PC-9 (cell line): ENCODE measurements at regions not wholly inside any gene's neighbourhood (a gene's known extent, or its start where the extent isn't known, plus 50 kb on each side); places are given as distances from the start of the nearest gene placed in this dataset.

Source experiments
- BruUV-seq: library from RNA; stranded (reverse); fragments of 400-500 nt; replicated peaks from 2 replicates; lab custom pipeline; 2021; lab: Mats Ljungman, UMichigan
- CTCF ChIA-PET: fragments of 300-600 bp; sonication (Branson Sonifier 250); formaldehyde crosslinking; loops from one replicate; lab custom pipeline; 2022; ENCODE audit warnings: antibody characterized with exemption; lab: Charles Lee
- POLR2A ChIA-PET: fragments of 300-600 bp; sonication (Branson Sonifier 250); formaldehyde crosslinking; loops from one replicate; lab custom pipeline; 2022; ENCODE audit warnings: antibody characterized with exemption; ENCODE audit not compliant: unreplicated experiment; lab: Charles Lee
- DNase-seq, 2 experiments: peaks; one replicate each; pipeline versions ENCODE4 v3.0.0 to v3.0.0-alpha.2; 2015 to 2022; ENCODE audit warnings: mixed read lengths in 1 of 2
- H2AFZ ChIP-seq: fragments of 200-600 bp; sonication (generic); 2 replicates; pipeline ENCODE4 v1.8.1; 2017; ENCODE audit warnings: antibody characterized with exemption
- H3F3A ChIP-seq: fragments of 200-600 bp; sonication (generic); 2 replicates; pipeline ENCODE4 v1.8.1; 2017; ENCODE audit warnings: antibody characterized with exemption, mild to moderate bottlenecking, low read depth; ENCODE audit not compliant: insufficient read depth
- H3K27ac ChIP-seq: fragments of 200-600 bp; sonication (generic); 2 replicates; pipeline ENCODE4 v1.6.1; 2016; ENCODE audit warnings: mixed run types
- H3K27me3 ChIP-seq: fragments of 200-600 bp; sonication (generic); 2 replicates; pipeline ENCODE4 v1.6.1; 2016; ENCODE audit warnings: low read depth, mixed run types; ENCODE audit not compliant: insufficient read depth
- H3K36me3 ChIP-seq: fragments of 200-600 bp; sonication (generic); 2 replicates; pipeline ENCODE4 v1.6.1; 2016; ENCODE audit warnings: low read depth, mixed run types
- H3K4me1 ChIP-seq: fragments of 200-600 bp; sonication (generic); replicated peaks from 2 replicates; pipeline ENCODE4 v1.6.1; 2016; ENCODE audit warnings: mixed run types; ENCODE audit not compliant: insufficient read depth
- H3K4me2 ChIP-seq: fragments of 200-600 bp; sonication (generic); 2 replicates; pipeline ENCODE4 v1.6.1; 2017; ENCODE audit warnings: mixed run types
- H3K4me3 ChIP-seq: fragments of 200-600 bp; sonication (generic); 2 replicates; pipeline ENCODE4 v1.6.1; 2016; ENCODE audit warnings: mixed run types
- H3K79me2 ChIP-seq: fragments of 200-600 bp; sonication (generic); 2 replicates; pipeline ENCODE4 v1.6.1; 2017; ENCODE audit warnings: low read depth, mixed run types
- H3K9me2 ChIP-seq: fragments of 200-600 bp; sonication (generic); 2 replicates; pipeline ENCODE4 v1.8.1; 2017; ENCODE audit warnings: mild to moderate bottlenecking; ENCODE audit not compliant: insufficient read depth
- H3K9me3 ChIP-seq: fragments of 200-600 bp; sonication (generic); 2 replicates; pipeline ENCODE4 v1.8.1; 2016; ENCODE audit warnings: low read depth; ENCODE audit not compliant: insufficient read depth
- H4K20me1 ChIP-seq: fragments of 200-600 bp; sonication (generic); 2 replicates; pipeline ENCODE4 v1.8.1; 2017; ENCODE audit not compliant: insufficient read depth
- EZH2 ChIP-seq: fragments of 200-600 bp; sonication (generic); IDR thresholded peaks from 2 replicates; pipeline ENCODE4 v1.8.0; 2017; ENCODE audit warnings: antibody characterized with exemption, low read depth
- intact Hi-C: fragments of 100-400 bp; cut with micrococcal nuclease; formaldehyde crosslinking; loops from one replicate; pipeline ENCODE4 v1.10.0; 2022; ENCODE audit not compliant: unreplicated experiment
- TF ChIP-seq, protein P1 (sequence below): fragments of 200-600 bp; sonication (generic); conservative IDR thresholded peaks from 2 replicates; pipeline ENCODE4 v1.6.1; 2017; ENCODE audit warnings: mixed run types, antibody characterized with exemption, mild to moderate bottlenecking, moderate library complexity

DNA sequence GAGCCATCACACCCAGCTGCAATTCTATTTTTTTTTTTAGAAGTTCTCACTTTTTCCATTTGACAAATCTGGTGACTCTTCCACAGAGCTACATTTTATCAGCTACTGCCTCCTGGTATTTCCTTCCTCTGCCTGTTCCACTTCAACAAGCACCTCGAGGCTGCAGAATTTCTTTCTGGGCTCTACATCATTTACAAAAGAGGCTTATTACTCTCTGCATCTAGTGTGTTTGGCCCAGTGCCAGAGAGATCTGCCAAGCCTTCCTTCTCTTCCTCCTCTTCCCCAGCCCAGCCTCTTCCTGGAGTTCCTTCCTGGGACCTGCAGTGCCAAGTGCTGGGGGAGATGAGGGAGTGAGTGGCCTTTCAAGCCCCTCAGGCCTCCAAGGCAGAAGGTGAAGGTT lies 119.6 kb upstream of the ITGA6 start:
- Histone ChIP-seq H3K9me3 (no peaks in the 10 kb centered on the region; the same call in 1 of the 2 replicates), H3F3A (no peaks in the 10 kb centered on the region), H3K27ac (no peak overlapping the region), H3K4me1 (no peaks in the 10 kb centered on the region), H3K79me2 (no peaks in the 10 kb centered on the region), H2AFZ (no peak overlapping the region), H3K27me3 (no peaks in the 10 kb centered on the region), H4K20me1 (no peaks in the 10 kb centered on the region), H3K9me2 (no peaks in the 10 kb centered on the region; the same call in 1 of the 2 replicates), H3K4me2 (no peak overlapping the region), H3K4me3 (no peak overlapping the region), H3K36me3 (no peaks in the 10 kb centered on the region)
- DNase-seq = peak in 1 of 2 experiments; percentile 16
- BruUV-seq = no TSS peak
- POLR2A ChIA-PET = no interaction called here
- intact Hi-C loops = no loop called here
- no peak for TF ChIP-seq EZH2
- TF ChIP-seq, protein P1, sequence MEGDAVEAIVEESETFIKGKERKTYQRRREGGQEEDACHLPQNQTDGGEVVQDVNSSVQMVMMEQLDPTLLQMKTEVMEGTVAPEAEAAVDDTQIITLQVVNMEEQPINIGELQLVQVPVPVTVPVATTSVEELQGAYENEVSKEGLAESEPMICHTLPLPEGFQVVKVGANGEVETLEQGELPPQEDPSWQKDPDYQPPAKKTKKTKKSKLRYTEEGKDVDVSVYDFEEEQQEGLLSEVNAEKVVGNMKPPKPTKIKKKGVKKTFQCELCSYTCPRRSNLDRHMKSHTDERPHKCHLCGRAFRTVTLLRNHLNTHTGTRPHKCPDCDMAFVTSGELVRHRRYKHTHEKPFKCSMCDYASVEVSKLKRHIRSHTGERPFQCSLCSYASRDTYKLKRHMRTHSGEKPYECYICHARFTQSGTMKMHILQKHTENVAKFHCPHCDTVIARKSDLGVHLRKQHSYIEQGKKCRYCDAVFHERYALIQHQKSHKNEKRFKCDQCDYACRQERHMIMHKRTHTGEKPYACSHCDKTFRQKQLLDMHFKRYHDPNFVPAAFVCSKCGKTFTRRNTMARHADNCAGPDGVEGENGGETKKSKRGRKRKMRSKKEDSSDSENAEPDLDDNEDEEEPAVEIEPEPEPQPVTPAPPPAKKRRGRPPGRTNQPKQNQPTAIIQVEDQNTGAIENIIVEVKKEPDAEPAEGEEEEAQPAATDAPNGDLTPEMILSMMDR = no peak
- CTCF ChIA-PET = no interaction called here

DNA sequence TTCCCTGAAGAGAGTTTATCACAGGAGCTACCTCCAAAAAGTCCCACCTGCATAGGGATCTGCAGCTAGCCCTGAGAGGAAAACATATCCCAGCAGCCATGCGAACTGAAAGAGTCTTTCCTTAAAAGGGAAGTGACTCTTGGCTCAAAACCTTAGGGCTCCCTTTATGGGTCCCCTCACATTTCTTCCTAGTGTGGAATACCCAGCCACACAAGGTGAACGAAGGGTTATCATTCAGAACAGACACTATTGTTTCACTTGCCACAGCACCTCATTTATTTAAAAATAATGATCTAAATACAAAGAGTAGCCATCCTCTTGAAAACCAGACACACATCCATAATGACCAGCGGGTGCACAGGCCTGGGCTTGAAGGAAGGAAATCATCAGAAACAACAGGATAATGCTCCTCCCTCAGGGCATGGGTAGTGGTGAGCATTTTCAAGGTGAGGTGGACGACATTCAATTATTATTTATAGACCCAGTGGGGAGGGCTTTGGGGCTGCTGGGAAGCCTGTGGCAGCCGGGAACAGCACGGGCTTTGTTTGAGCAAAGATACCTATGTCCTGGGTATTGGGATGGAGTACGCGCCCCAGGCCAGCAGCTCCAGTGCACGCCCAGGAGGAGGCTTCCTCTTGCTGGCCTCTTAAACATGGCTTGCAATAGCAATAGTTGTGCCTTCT lies 119.0 kb upstream of the ITGA6 start:
- Histone ChIP-seq H3K4me2 (no peak overlapping the region), H3K27me3 (no peaks in the 10 kb centered on the region), H3K9me2 (no peaks in the 10 kb centered on the region; the same call in 1 of the 2 replicates), H3K4me1 (no peaks in the 10 kb centered on the region), H3K9me3 (no peaks in the 10 kb centered on the region), H2AFZ (no peak overlapping the region), H3K36me3 (no peaks in the 10 kb centered on the region), H3F3A (no peaks in the 10 kb centered on the region), H3K4me3 (no peak overlapping the region), H3K27ac (no peak overlapping the region), H3K79me2 (no peaks in the 10 kb centered on the region), H4K20me1 (no peaks in the 10 kb centered on the region)
- CTCF ChIA-PET = no interaction called here
- TF ChIP-seq, protein P1 = no peak
- TF ChIP-seq EZH2 = no peak
- BruUV-seq = no TSS peak
- intact Hi-C loops = no loop called here
- POLR2A ChIA-PET = interaction anchor here (0.6 kb wide), 1 partner anchor 48 kb away, joined by 4 read pairs; no protein-coding TSS in a partner anchor
- no peak for DNase-seq

DNA sequence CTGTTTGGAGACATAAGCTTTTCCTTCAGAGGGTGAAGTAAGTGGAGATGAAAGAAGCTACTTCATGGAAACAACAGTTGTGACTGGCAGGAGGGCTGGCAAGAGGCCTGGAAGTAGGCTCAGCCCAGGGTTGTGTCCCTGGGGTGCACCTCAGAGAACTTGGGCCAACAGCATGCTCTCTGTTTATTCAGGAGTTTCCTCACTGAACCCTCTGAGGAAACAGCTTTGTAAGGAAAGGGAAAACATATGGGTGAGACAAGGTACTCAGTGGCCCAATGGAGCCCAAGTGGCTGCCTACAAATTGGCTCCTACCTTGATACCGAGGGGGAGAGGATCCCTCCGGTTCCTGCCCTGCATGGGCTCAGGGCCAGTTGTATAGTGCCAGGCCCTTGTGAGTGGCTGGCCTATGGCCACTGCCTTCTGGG lies 115.5 kb upstream of the ITGA6 start:
- no peak for DNase-seq
- CTCF ChIA-PET = no interaction called here
- intact Hi-C loops = no loop called here
- no peak overlapping the region for H3K27ac ChIP-seq
- H3K4me3 ChIP-seq = no peak overlapping the region
- H3K9me3 ChIP-seq = no peaks in the 10 kb centered on the region
- H3K36me3 ChIP-seq = no peaks in the 10 kb centered on the region
- H3K27me3 ChIP-seq = no peaks in the 10 kb centered on the region
- no TSS peak for BruUV-seq
- POLR2A ChIA-PET = no interaction called here
- no peak overlapping the region for H3K4me2 ChIP-seq
- H3K79me2 ChIP-seq = no peaks in the 10 kb centered on the region
- no peaks in the 10 kb centered on the region for H3F3A ChIP-seq
- H4K20me1 ChIP-seq = no peaks in the 10 kb centered on the region
- H3K9me2 ChIP-seq = no peaks in the 10 kb centered on the region; the same call in 1 of the 2 replicates
- no peak for TF ChIP-seq EZH2
- TF ChIP-seq, protein P1 = no peak
- H3K4me1 ChIP-seq = no peaks in the 10 kb centered on the region
- 0 out of 2 replicates have a peak overlapping the region, but pooled peaks have one; percentile 26 for H2AFZ ChIP-seq
